Ishikawa (cell line): ENCODE measurements at regions not wholly inside any gene's neighbourhood (a gene's known extent, or its start where the extent isn't known, plus 50 kb on each side); places are given as distances from the start of the nearest gene placed in this dataset.

Source experiments
- CEBPB ChIP-seq: IDR thresholded peaks from 2 replicates; pipeline ENCODE4 v1.6.1; 2012
- CREB1 ChIP-seq: IDR thresholded peaks from 2 replicates; pipeline ENCODE4 v1.6.1; 2012; ENCODE audit warnings: low read depth
- EGR1 ChIP-seq: IDR thresholded peaks from 2 replicates; pipeline ENCODE4 v1.6.1; 2012
- EP300 ChIP-seq: IDR thresholded peaks from 2 replicates; pipeline ENCODE4 v1.6.1; 2012; ENCODE audit warnings: borderline replicate concordance
- FOXM1 ChIP-seq: IDR thresholded peaks from 2 replicates; pipeline ENCODE4 v1.6.1; 2012; ENCODE audit warnings: low read depth, borderline replicate concordance
- MAX ChIP-seq: IDR thresholded peaks from 2 replicates; pipeline ENCODE4 v1.6.1; 2012
- NFIC ChIP-seq: IDR thresholded peaks from 2 replicates; pipeline ENCODE4 v1.6.1; 2012
- RAD21 ChIP-seq: IDR thresholded peaks from 2 replicates; pipeline ENCODE4 v1.6.1; 2012; ENCODE audit warnings: low read depth
- REST ChIP-seq: IDR thresholded peaks from 2 replicates; pipeline ENCODE4 v1.6.1; 2012; ENCODE audit warnings: low read depth, mild to moderate bottlenecking
- TAF1 ChIP-seq: IDR thresholded peaks from 2 replicates; pipeline ENCODE4 v1.6.1; 2012; ENCODE audit warnings: low read depth, mild to moderate bottlenecking
- TCF12 ChIP-seq: IDR thresholded peaks from 2 replicates; pipeline ENCODE4 v1.6.1; 2012; ENCODE audit warnings: low read depth
- TEAD4 ChIP-seq: IDR thresholded peaks from 2 replicates; pipeline ENCODE4 v1.6.1; 2012
- USF1 ChIP-seq: IDR thresholded peaks from 2 replicates; pipeline ENCODE4 v1.6.1; 2012
- YY1 ChIP-seq: IDR thresholded peaks from 2 replicates; pipeline ENCODE4 v1.6.1; 2012; ENCODE audit warnings: low read depth
- ZBTB7A ChIP-seq: IDR thresholded peaks from 2 replicates; pipeline ENCODE4 v1.6.1; 2012; ENCODE audit warnings: low read depth

GRCh38 chr15:93848490-93848889 lies 382.9 kb upstream of the MCTP2 start:
- TF ChIP-seq REST: no peak
- TF ChIP-seq TAF1: no peak
- TF ChIP-seq TCF12: no peak
- no peak for TF ChIP-seq FOXM1
- no peak for TF ChIP-seq CREB1
- TF ChIP-seq ZBTB7A: no peak
- no peak for TF ChIP-seq USF1

- no peak for TF ChIP-seq RAD21
Observed at GRCh38 chr15:93848076-93848475, 383.3 kb upstream of the MCTP2 start.

GRCh38 chr15:93846148-93846547 lies 385.2 kb upstream of the MCTP2 start:
- no peak for TF ChIP-seq EP300
- no peak for TF ChIP-seq MAX
- no peak for TF ChIP-seq RAD21
- TF ChIP-seq USF1: no peak
- no peak for TF ChIP-seq CEBPB

GRCh38 chr15:93837450-93837849 lies 393.9 kb upstream of the MCTP2 start:
- TF ChIP-seq USF1 (no peak), RAD21 (no peak), CREB1 (no peak), ZBTB7A (no peak), TCF12 (no peak), YY1 (no peak), NFIC (no peak), REST (no peak), TEAD4 (no peak), CEBPB (no peak), FOXM1 (no peak), MAX (no peak), TAF1 (no peak), EP300 (no peak), EGR1 (no peak)

- TF ChIP-seq CEBPB: no peak
- TF ChIP-seq USF1: no peak
- TF ChIP-seq ZBTB7A: no peak
- TF ChIP-seq NFIC: no peak
- TF ChIP-seq MAX: no peak
Observed at GRCh38 chr15:93835344-93835743, 396.0 kb upstream of the MCTP2 start.

- TF ChIP-seq YY1 (no peak), RAD21 (no peak), TCF12 (no peak), REST (no peak), MAX (no peak), USF1 (no peak), TEAD4 (no peak), ZBTB7A (no peak), TAF1 (no peak), NFIC (no peak), EP300 (no peak), CEBPB (no peak), EGR1 (no peak), CREB1 (no peak), FOXM1 (no peak)
Observed at GRCh38 chr15:93831641-93832040, 399.7 kb upstream of the MCTP2 start.
